ENCODE measurements at regions not wholly inside any gene's neighbourhood (a gene's known extent, or its start where the extent isn't known, plus 50 kb on each side); places are given as distances from the start of the nearest gene placed in this dataset.
"Not testable (repeated sequence)": the region's sequence is repeated elsewhere in the genome, so short reads cannot be mapped to it uniquely, and the experiment has no call there.

- DNase-seq (ENCODE audit: low spot score), result no peak
Measured at GRCh38 chr2:215862351-215862771, 151.0 kb downstream of the MREG start.

- no peak for DNase-seq (ENCODE audit: low spot score)
Measured at GRCh38 chr2:215861607-215862350, 151.6 kb downstream of the MREG start.

DNA sequence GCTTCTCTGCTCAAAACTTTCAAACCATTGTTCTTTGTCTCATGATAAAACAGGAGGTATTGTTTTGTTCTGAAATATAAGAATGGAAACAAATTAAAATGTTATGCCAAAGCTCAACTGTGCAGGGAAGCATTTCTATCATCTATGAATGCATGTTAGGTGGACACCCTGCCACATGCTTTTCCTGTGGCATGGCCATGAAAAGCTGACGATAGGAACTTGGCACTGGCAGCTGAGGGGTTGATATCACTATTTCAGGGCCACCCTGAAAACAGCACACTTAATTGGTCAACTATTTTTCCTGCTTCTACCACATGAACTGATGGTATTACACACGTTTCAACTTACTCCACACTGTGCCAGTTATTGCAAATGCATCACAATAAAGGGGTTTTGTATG is 157.3 kb downstream of the MREG start:
- no peak for DNase-seq (ENCODE audit: low spot score)

DNA sequence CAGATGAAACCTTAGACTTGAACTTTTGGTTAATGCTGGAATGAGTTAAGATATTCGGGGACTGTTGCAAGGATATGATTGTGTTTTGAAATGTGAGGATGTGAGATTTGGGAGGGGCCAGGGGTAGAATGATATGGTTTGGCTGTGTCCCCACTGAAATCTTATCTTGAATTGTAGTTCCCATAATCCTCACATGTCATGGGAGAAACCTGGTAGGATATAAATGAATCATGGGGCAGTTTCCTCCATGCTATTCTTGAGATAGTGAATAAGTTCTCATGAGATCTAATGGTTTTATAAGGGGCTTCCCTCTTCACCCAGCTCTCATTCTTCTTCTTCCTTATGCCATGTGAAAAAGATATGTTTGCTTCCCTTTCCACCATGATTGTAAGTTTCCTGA is 158.0 kb downstream of the MREG start:
- not testable (repeated sequence) for DNase-seq (ENCODE audit: low spot score)

- no peak for DNase-seq (ENCODE audit: low spot score)
Measured at GRCh38 chr2:215854008-215854407, 159.3 kb downstream of the MREG start.

- no peak for DNase-seq (ENCODE audit: low spot score)
Measured at GRCh38 chr2:215851696-215852095, 161.7 kb downstream of the MREG start.

GRCh38 chr2:215851082-215851481 is 162.3 kb downstream of the MREG start:
- no peak for DNase-seq (ENCODE audit: low spot score)

- no peak for DNase-seq (ENCODE audit: low spot score)
Measured at GRCh38 chr2:215850380-215850779, 163.0 kb downstream of the MREG start.

- DNase-seq (ENCODE audit: low spot score), result no peak
Measured at GRCh38 chr2:215849771-215850170, 163.6 kb downstream of the MREG start.

DNA sequence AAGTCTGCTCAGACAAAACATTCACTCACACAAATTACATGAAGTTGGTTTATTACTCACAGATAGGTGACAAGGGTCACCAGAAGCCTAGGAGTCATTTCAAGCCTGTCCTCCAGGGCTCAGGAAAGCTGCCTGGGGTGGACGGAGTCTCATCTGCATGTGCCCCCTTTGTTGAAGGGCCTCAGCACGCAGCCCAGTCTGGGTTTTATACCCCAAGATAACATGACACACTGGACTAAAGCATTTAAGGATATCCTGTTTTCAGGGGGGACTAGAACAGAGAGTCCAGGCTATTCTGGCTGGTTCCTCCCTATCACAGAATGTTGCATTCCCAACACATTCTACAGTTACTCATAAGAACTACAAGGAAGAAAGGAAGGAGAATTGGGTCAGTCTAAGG is 164.7 kb downstream of the MREG start:
- DNase-seq (ENCODE audit: low spot score), result no peak

- no peak for DNase-seq (ENCODE audit: low spot score)
Measured at GRCh38 chr2:215848146-215848545, 165.2 kb downstream of the MREG start.

- DNase-seq (ENCODE audit: low spot score), result no peak
Measured at GRCh38 chr2:215847718-215848117, 165.6 kb downstream of the MREG start.

DNA sequence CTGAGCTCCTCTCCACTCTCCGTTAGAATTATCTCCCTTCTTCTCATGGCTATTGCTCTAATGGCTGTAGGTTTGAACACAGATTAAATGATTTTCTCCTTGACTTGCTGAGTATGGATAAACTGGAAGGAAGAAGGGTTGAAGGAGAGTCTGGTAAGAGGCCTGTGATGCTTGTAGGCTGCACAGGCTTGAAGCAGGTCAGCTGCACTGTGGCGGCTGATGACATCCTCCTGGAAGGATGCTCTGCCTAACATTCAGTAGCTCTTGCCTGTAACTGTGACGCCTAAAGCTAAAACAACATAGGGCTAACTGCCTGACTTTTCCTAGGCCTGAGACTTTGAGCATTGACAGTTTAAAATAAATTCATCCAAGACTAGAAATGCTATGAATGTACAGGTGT is 166.3 kb downstream of the MREG start:
- DNase-seq (ENCODE audit: low spot score), result no peak

DNA sequence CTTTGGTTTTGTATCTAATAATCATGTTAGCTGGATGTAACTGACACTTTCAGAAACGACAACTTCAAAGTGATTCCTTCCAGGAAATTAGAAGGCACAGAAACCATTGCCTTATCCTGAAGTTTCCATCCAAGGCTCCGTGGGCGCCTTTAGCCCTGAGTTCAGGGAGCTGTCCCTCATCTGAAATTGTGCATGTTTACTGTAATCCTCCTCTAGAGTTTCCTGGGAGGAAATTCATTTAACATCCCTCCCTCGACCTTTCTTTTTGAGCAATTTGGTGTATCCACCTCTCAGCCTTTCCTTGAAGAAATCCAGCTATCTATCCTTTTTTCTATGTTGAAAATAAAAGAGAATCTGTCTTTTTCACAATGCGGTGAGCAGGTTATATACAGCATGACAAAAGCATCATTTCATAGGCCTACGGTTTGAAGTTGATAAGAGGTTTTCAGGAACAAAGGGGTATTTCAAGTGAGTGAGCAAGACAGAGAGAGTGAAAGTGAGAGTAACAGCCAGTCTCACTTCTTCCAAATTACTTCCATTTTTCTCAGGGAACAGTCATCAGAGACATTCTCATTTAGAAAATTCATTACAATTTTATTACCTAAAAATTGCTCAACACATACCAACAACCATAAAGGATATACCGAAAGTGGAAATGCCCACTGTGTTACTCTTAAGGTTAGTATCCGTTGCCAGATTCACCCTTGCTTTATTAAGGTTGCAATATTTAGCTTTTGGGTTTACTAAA is 167.3 kb downstream of the MREG start:
- no peak for DNase-seq (ENCODE audit: low spot score)

DNA sequence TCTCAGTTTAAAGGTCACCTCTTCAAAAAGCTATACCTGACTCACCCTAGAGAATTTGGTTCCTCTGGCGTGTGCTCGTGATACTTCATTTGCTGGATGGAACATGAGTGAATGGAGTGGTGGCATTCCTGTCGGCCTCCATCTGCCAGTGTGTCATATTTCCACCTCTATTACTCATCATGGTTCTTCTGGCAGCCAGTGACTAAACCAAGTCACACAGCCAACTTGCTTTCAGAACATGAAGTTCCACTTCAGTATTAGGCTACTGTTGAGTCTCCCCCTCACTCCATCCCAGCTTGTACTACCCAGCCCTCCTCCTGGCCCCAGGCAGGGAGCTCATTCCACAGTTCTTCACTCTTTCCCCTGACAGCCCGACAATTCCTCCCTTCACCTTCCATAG is 169.8 kb downstream of the MREG start:
- no peak for DNase-seq (ENCODE audit: low spot score)

DNA sequence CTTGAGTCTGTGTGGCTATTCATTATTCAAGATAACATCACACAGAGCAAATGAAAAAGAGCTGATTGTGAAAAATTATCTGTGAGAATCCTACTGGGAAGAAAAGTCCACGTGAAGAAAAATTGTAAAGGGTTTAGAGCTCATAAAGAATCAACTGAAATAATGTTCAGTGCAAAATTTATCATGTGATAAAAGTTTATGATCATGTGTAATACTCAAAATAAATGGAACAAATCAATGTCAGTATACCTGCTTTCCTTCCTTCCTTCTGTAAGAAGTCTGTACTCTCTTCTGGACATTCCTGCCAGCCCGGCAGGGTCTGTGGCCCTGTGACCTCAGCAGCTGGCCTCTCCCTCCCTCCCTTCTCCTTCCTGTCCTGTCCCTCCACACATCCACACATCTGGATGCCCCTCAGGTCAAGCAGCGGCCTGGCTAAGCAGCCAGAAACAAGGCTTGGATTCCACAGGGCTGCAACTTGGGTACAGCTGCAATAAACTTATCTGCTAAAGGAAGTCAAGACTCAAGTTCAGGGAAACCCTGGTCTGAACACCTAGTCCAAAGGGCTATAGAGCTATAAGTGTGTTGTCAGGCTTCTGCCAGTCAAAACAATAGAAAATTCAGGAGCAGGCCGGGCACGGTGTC is 172.1 kb downstream of the MREG start:
- DNase-seq (ENCODE audit: low spot score), result no peak

GRCh38 chr2:215839816-215840215 is 173.5 kb downstream of the MREG start:
- DNase-seq (ENCODE audit: low spot score), result no peak

- DNase-seq (ENCODE audit: low spot score), result no peak
Measured at GRCh38 chr2:215839309-215839708, 174.0 kb downstream of the MREG start.

- DNase-seq (ENCODE audit: low spot score), result no peak
Measured at GRCh38 chr2:215836881-215837280, 176.5 kb downstream of the MREG start.

GRCh38 chr2:215835657-215836056 is 177.7 kb downstream of the MREG start:
- DNase-seq (ENCODE audit: low spot score), result no peak

GRCh38 chr2:215835231-215835630 is 178.1 kb downstream of the MREG start:
- DNase-seq (ENCODE audit: low spot score), result no peak

GRCh38 chr2:215833531-215834162 is 179.7 kb downstream of the MREG start:
- no peak for DNase-seq (ENCODE audit: low spot score)

- no peak for DNase-seq (ENCODE audit: low spot score)
Measured at GRCh38 chr2:215832791-215833190, 180.6 kb downstream of the MREG start.
